Left renal cortex interstitium (tissue), 4 donors: ENCODE measurements at regions not wholly inside any gene's neighbourhood (a gene's known extent, or its start where the extent isn't known, plus 50 kb on each side); places are given as distances from the start of the nearest gene placed in this dataset.

Experiments used
- DNase-seq, 4 donors: peaks; one replicate each; pipeline ENCODE4 v3.0.0-alpha.2; 2013; ENCODE audit warnings: low read depth in 4 of 4, low spot score in 2 of 4, missing footprints in 1 of 4

DNA sequence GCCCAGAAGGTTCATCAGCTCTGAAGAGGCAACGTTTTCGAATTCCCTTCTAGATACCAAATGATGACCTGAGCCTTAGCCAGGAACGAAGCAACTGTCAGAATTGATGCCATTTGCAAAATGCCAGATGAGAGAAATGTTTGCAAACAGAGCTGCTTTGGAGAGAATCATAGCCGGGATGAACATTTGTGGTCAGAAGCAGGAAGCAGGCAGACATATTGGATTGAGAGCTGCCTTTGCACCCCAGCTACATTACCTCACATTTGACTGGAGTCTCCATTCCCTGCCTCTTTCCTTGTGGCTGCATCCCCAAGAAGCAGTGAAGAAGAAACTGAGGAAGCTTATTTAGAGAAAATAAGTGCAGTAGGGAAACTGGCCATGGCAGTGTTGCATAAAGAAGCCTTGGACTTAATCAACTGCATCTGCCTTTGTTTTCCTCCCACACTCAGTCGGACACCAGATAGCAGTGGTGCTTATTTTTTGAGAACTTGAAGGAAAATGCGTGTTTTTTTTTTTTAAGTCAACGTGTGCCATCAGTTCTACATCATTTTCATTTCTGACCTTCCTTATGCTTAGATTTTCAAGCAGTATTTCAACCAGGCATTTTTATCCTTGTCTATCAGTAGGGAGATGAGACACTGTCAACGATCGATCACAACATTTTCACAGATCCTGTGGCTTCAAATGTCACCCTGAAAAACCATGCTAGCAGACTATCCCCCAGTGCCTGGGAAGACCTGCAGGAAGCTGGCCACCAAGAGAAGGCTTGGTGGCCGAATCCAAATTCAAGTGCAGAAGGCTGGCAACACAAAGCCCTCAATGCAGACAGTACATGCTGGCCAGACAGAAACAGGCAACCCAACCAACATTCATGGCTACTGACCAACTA is 541.2 kb upstream of the JARID2 start:
- DNase-seq: no peak

DNA sequence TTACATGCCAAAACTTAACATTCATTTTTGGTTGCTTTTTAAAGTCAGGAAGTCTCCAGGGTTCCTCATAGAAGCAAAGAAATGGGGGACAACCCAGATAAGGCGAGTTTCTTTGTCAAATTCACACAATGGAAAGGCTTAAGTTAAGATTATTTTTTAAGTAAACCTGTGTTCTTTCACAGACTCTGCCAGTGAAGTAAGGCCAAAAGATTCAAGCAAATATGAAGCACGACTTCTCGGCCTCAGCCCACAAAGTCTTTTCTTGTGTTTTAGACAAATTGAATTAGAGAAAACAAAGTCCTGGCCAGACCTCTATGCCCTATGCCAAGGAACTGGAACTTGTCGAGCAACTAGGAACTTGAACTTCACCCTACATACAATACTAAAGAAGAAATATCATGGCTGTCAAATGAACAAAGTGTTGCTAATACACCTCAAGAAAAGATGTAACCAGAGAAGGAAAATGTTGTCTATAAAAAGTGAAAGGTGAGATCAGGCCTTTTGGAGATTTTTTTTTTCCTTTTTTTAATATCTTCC is 540.0 kb upstream of the JARID2 start:
- DNase-seq: no peak

- DNase-seq: no peak
Observed at GRCh38 chr6:14706378-14706929, 539.4 kb upstream of the JARID2 start.

DNA sequence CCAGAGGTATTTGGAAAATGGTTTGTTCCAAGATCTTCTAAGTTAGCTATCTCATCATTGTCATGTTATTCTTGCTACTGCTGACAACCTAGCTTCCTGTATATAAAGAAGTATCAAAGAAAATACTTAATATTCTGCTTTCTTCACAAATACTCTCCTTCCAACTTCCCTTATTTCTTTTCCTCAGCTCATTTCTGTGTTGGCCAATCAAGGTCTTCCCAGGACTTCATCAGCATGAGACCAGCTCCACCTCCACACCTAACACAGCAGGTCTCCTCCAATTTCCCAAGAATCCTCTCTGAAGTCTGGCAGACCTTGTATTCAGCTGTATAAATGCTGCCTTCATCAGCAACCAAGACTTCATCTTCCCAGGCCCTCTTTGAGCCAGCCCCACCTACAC is 538.6 kb upstream of the JARID2 start:
- no peak for DNase-seq

DNA sequence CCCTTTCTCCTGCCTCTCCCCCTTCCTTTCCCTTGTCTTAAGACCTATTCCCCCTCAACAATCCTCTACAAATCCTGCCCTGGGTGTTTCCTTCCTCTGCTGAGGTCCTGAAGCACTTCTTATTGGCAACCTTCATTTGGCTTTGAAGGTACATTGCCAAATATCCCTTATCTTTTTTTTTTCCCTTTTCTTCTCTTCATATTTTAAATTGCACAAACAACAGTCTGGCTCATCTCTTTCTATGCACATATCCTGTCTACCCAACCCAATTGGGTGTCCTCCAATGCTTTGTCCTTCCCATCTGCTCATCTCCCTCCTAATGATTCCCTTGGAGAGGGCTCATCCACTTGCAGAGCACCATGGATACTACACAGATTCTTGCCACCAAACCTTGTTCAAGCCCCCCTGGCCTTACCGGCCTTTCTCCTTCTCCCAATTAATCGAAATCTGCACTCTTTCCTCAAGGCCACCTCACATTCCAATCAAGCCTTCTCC is 537.9 kb upstream of the JARID2 start:
- no peak for DNase-seq

- DNase-seq: no peak
Observed at GRCh38 chr6:14709066-14709670, 536.7 kb upstream of the JARID2 start.

- DNase-seq: no peak
Observed at GRCh38 chr6:14709900-14710299, 536.0 kb upstream of the JARID2 start.

DNA sequence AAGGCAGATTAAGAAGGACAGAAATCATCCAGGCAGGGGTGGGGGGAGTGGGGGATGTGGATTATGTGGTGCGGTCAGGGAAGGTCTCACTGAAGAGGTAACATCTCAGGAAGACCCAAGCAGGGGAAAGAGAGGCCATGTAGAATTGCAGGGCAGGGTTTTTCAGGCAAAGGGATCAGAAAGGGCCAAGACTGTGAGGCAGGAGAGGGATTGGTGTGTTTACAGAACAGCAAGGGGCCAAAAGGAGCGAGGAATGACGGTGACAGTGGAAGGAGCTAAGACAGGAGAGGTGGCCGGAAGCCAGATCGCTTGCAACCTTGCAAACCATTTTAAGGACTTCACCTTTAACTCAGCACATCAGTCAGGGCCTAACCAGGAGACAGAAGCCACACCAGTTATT is 535.4 kb upstream of the JARID2 start:
- DNase-seq: no peak

GRCh38 chr6:14711056-14711703 is 534.7 kb upstream of the JARID2 start:
- DNase-seq: no peak

- no peak for DNase-seq
Observed at GRCh38 chr6:14711704-14712379, 534.0 kb upstream of the JARID2 start.

GRCh38 chr6:14713008-14713960 is 532.6 kb upstream of the JARID2 start:
- no peak for DNase-seq

GRCh38 chr6:14713966-14714631 is 531.8 kb upstream of the JARID2 start:
- no peak for DNase-seq

GRCh38 chr6:14715076-14715475 is 530.8 kb upstream of the JARID2 start:
- DNase-seq: no peak

GRCh38 chr6:14716499-14717146 is 529.2 kb upstream of the JARID2 start:
- no peak for DNase-seq

DNA sequence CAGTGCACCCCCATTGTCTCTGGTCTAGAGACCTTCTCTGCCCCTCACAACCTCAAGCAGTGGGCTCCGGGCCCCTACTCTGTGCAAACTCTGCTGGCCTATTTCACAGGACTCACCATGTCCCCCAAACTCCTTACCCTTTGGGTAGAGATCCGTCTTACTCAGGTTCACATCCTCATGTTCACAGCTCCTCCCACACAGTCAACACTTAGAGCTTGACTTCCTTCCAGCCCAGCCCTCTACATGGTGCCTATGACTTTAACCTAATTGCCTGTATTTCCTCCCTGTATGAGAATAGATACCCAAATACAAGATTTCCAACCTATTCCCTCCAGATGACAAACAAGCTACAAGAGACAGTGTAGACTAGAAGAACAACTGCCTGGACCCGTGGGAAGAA is 528.6 kb upstream of the JARID2 start:
- DNase-seq: no peak

DNA sequence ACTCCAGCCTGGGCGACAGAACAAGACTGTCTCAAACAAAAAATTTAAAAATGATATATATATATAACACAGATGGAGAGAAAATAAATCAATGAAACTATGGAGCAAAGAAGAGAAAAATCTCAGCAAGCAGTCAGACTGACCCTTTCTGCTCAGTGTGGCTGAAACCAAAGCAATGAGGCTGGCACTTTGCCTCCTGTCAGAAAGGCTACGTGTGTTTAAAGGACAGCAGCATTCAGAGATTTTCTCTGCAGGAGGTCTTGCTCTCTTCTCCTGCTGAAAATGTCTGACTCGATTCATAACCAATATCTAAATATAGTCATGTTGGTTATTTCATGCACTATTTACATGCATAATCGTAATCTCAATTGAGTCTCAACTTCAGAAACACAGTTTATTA is 527.0 kb upstream of the JARID2 start:
- DNase-seq: no peak

GRCh38 chr6:14719270-14719669 is 526.6 kb upstream of the JARID2 start:
- no peak for DNase-seq

DNA sequence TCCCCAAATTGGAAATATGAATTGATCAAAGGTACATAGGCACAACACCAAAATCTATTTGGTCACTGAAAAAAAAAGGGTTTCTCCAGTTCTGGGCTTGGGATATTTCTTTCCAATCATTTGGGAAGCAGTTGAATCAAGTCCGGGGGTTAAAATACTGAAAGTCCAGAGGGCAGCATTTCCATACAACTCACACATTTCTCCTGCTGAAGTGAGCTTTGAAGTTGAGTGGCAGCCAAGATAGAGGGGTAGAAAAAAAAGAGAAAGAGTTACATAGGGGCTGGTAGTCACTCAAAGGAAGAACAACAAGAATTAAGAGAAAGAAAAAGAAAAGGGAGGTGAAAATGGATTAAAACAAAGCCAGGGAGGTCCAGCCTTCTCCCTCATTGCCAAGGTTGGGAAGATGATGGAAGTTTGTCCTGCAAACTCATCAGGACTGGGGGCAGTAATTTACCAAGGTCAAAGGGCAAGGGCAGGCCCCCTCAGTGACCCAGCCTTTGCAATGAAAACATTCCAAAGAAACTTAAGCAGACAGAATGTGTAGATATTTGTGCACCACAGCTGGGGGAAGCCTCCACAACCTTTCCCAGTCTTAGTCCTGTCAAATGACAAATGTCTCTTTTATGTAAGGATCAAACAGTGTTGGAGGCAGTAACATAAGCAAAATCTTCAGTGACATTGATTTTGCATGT is 525.3 kb upstream of the JARID2 start:
- DNase-seq: no peak
